Stimulated activated CD4-positive, alpha-beta T cell treated with anti-CD3 and anti-CD28 coated beads, Interleukin-1b, Interleukin-23, amount 100 ng/mL, for 24 hours (primary cell): ENCODE measurements at regions not wholly inside any gene's neighbourhood (a gene's known extent, or its start where the extent isn't known, plus 50 kb on each side); places are given as distances from the start of the nearest gene placed in this dataset.

Experiments
- DNase-seq, 4 experiments: peaks; one replicate each; pipeline ENCODE4 v3.0.0-alpha.2; 2020; ENCODE audit warnings: low read depth in 4 of 4, low spot score in 1 of 4

GRCh38 chr4:24303926-24304325, 280.4 kb downstream of the DHX15 start:
- no peak for DNase-seq

- no peak for DNase-seq
Measured at GRCh38 chr4:24298911-24299310, 285.4 kb downstream of the DHX15 start.

GRCh38 chr4:24287096-24287495, 297.3 kb downstream of the DHX15 start:
- DNase-seq = no peak

- no peak for DNase-seq
Measured at GRCh38 chr4:24285759-24286158, 298.6 kb downstream of the DHX15 start.

GRCh38 chr4:24282446-24282845, 301.9 kb downstream of the DHX15 start:
- DNase-seq = no peak

GRCh38 chr4:24279911-24280375, 304.4 kb downstream of the DHX15 start:
- DNase-seq = no peak

- DNase-seq = no peak
Measured at GRCh38 chr4:24279469-24279868, 304.9 kb downstream of the DHX15 start.

GRCh38 chr4:24278693-24279092, 305.7 kb downstream of the DHX15 start:
- no peak for DNase-seq

GRCh38 chr4:24274381-24274941, 309.9 kb downstream of the DHX15 start:
- no peak for DNase-seq

- no peak for DNase-seq
Measured at GRCh38 chr4:24273136-24273535, 311.2 kb downstream of the DHX15 start.

- no peak for DNase-seq
Measured at GRCh38 chr4:24266951-24267722, 317.2 kb downstream of the DHX15 start.

- DNase-seq = no peak
Measured at GRCh38 chr4:24265989-24266388, 318.4 kb downstream of the DHX15 start.

GRCh38 chr4:24262616-24263015, 321.7 kb downstream of the DHX15 start:
- DNase-seq = no peak

- no peak for DNase-seq
Measured at GRCh38 chr4:24262084-24262483, 322.3 kb downstream of the DHX15 start.

GRCh38 chr4:24260923-24261564, 323.3 kb downstream of the DHX15 start:
- DNase-seq = no peak

GRCh38 chr4:24260133-24260715, 324.1 kb downstream of the DHX15 start:
- no peak for DNase-seq

- DNase-seq = no peak
Measured at GRCh38 chr4:24256547-24256946, 327.8 kb downstream of the DHX15 start.

GRCh38 chr4:24256066-24256465, 328.3 kb downstream of the DHX15 start:
- DNase-seq = no peak

GRCh38 chr4:24252121-24252520, 332.2 kb downstream of the DHX15 start:
- DNase-seq = no peak

GRCh38 chr4:24251589-24251988, 332.8 kb downstream of the DHX15 start:
- DNase-seq = no peak

GRCh38 chr4:24249972-24250371, 334.4 kb downstream of the DHX15 start:
- no peak for DNase-seq
